Gastroesophageal sphincter (tissue), 3 donors: ENCODE measurements at regions not wholly inside any gene's neighbourhood (a gene's known extent, or its start where the extent isn't known, plus 50 kb on each side); places are given as distances from the start of the nearest gene placed in this dataset.

ENCODE experiments used
- EP300 ChIP-seq: sonication (generic); formaldehyde crosslinking; IDR thresholded peaks from one replicate; pipeline ENCODE4 v1.6.1; 2017; ENCODE audit warnings: antibody characterized with exemption, mild to moderate bottlenecking
- POLR2AphosphoS5 ChIP-seq: sonication (generic); formaldehyde crosslinking; IDR thresholded peaks from one replicate; pipeline ENCODE4 v1.6.1; 2017; ENCODE audit warnings: antibody characterized with exemption
- TF ChIP-seq, protein P1 (sequence below), 4 experiments: fragments of 200-600 bp in 2 of 4; fragments of 450-650 bp in 2 of 4; sonication (generic) in 1 of 4; IDR thresholded peaks; one replicate each; pipeline ENCODE4 v1.5.1; 2017 to 2019; ENCODE audit warnings: antibody characterized with exemption in 4 of 4, mild to moderate bottlenecking in 2 of 4, moderate library complexity in 2 of 4

DNA sequence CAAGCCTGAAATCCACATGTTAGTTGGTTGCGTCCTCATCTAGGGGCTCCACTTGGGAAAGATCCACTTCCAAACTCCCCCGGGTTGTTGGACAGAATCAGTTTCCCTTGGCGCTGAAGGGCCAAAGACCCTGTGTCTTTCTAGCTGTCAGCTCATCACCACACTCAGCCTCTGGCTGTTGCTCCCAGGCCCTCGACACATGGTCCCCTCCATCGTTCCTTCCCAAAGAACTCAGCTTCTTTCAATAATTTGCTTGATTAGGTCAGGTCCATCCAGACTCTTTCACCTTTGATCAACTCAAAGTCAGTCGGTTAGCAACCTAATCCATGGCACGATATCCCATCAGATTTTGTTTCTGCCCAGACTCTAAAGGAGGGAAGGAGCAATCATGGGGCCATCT lies 254.8 kb upstream of the SULF2 start:
- TF ChIP-seq POLR2AphosphoS5 (no peak), EP300 (no peak)
- TF ChIP-seq, protein P1, sequence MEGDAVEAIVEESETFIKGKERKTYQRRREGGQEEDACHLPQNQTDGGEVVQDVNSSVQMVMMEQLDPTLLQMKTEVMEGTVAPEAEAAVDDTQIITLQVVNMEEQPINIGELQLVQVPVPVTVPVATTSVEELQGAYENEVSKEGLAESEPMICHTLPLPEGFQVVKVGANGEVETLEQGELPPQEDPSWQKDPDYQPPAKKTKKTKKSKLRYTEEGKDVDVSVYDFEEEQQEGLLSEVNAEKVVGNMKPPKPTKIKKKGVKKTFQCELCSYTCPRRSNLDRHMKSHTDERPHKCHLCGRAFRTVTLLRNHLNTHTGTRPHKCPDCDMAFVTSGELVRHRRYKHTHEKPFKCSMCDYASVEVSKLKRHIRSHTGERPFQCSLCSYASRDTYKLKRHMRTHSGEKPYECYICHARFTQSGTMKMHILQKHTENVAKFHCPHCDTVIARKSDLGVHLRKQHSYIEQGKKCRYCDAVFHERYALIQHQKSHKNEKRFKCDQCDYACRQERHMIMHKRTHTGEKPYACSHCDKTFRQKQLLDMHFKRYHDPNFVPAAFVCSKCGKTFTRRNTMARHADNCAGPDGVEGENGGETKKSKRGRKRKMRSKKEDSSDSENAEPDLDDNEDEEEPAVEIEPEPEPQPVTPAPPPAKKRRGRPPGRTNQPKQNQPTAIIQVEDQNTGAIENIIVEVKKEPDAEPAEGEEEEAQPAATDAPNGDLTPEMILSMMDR (IDR thresholded peaks at IDR 0.05) = no peak
